GM21447 (cell line): ENCODE measurements at regions not wholly inside any gene's neighbourhood (a gene's known extent, or its start where the extent isn't known, plus 50 kb on each side); places are given as distances from the start of the nearest gene placed in this dataset.
"Not testable (repeated sequence)": the region's sequence is repeated elsewhere in the genome, so short reads cannot be mapped to it uniquely, and the experiment has no call there.

Experiments
- ATAC-seq: cut with Tn5 transposase; IDR thresholded peaks from one replicate; pipeline ENCODE4 v1.9.1; 2021; ENCODE audit not compliant: unreplicated experiment

GRCh38 chr2:147614979-147615470 lies 229.8 kb upstream of the ACVR2A start:
- ATAC-seq = no peak

GRCh38 chr2:147614471-147614870 lies 230.4 kb upstream of the ACVR2A start:
- ATAC-seq = no peak

GRCh38 chr2:147610496-147611040 lies 234.3 kb upstream of the ACVR2A start:
- ATAC-seq = no peak

GRCh38 chr2:147609301-147609700 lies 235.5 kb upstream of the ACVR2A start:
- no peak for ATAC-seq

GRCh38 chr2:147607379-147607778 lies 237.4 kb upstream of the ACVR2A start:
- no peak for ATAC-seq

- no peak for ATAC-seq
These were observed 241.0 kb upstream of the ACVR2A start for GRCh38 chr2:147603876-147604275.

GRCh38 chr2:147603447-147603846 lies 241.4 kb upstream of the ACVR2A start:
- ATAC-seq = no peak

- no peak for ATAC-seq
These were observed 244.2 kb upstream of the ACVR2A start for GRCh38 chr2:147600646-147601045.

- no peak for ATAC-seq
These were observed 244.6 kb upstream of the ACVR2A start for GRCh38 chr2:147600223-147600622.

- no peak for ATAC-seq
These were observed 249.6 kb upstream of the ACVR2A start for GRCh38 chr2:147595200-147595599.

GRCh38 chr2:147594038-147594437 lies 250.8 kb upstream of the ACVR2A start:
- ATAC-seq = no peak

- not testable (repeated sequence) for ATAC-seq
These were observed 252.0 kb upstream of the ACVR2A start for GRCh38 chr2:147592784-147593183.

- ATAC-seq = no peak
These were observed 255.7 kb upstream of the ACVR2A start for GRCh38 chr2:147589127-147589526.

GRCh38 chr2:147588191-147588590 lies 256.6 kb upstream of the ACVR2A start:
- ATAC-seq = no peak

GRCh38 chr2:147578529-147578928 lies 266.3 kb upstream of the ACVR2A start:
- ATAC-seq = no peak

GRCh38 chr2:147577998-147578380 lies 266.8 kb upstream of the ACVR2A start:
- ATAC-seq = no peak

- no peak for ATAC-seq
These were observed 267.4 kb upstream of the ACVR2A start for GRCh38 chr2:147577323-147577997.

- ATAC-seq = no peak
These were observed 269.7 kb upstream of the ACVR2A start for GRCh38 chr2:147575106-147575505.

- ATAC-seq = no peak
These were observed 272.2 kb upstream of the ACVR2A start for GRCh38 chr2:147572622-147573021.

GRCh38 chr2:147569426-147569825 lies 275.4 kb upstream of the ACVR2A start:
- ATAC-seq = no peak

- ATAC-seq = no peak
These were observed 276.7 kb upstream of the ACVR2A start for GRCh38 chr2:147568109-147568508.

GRCh38 chr2:147567136-147567535 lies 277.7 kb upstream of the ACVR2A start:
- no peak for ATAC-seq
